ENCODE measurements at regions not wholly inside any gene's neighbourhood (a gene's known extent, or its start where the extent isn't known, plus 50 kb on each side); places are given as distances from the start of the nearest gene placed in this dataset.
"Not testable (repeated sequence)": the region's sequence is repeated elsewhere in the genome, so short reads cannot be mapped to it uniquely, and the experiment has no call there.

DNA sequence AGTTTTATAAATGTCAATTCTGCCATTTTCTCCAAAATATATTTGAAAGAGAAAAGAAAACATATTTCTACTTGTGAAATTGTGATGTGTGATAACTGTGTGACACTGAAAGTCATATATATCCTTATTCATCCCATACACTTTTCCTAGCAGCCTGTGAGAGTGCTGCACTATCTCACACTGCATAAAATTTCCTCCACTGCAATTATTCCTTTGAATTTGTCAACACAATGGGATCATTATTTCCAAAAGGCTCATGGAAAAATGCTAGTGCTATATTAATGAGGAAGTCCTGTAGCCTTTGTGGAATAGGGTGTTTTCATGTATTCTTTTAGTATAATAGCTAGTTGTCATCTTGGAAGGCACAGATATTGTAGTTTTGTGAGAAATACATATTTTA lies 504.1 kb downstream of the RPL10L start:
- no peak for DNase-seq

- DNase-seq, result no peak
Measured at GRCh38 chr14:46147024-46147423, 504.6 kb downstream of the RPL10L start.

GRCh38 chr14:46140445-46140844 lies 511.1 kb downstream of the RPL10L start:
- no peak for DNase-seq

DNA sequence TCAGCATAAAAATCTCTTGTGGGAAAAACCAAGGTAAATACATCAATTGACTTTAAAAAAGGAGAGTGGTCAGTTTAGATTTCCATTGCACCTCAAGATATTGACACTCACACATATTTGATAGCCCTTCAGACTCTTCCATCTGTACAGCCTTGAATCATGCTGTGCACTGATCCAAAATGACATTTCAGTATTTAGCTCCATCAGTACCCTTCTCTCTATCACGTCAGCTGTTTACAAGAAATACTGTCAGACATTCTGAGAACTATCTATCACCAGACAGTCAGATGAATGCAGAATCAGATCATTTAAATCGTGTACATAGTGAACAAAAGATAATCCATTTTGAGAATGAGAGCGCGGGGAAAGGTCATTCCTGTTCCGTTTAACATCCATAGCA lies 511.9 kb downstream of the RPL10L start:
- DNase-seq, result no peak

GRCh38 chr14:46137786-46138185 lies 513.8 kb downstream of the RPL10L start:
- DNase-seq, result no peak

- DNase-seq, result no peak
Measured at GRCh38 chr14:46136456-46136855, 515.1 kb downstream of the RPL10L start.

GRCh38 chr14:46108228-46108627 lies 543.4 kb downstream of the RPL10L start:
- no peak for DNase-seq

GRCh38 chr14:46100901-46101300 lies 550.7 kb downstream of the RPL10L start:
- not testable (repeated sequence) for DNase-seq

- DNase-seq, result no peak
Measured at GRCh38 chr14:46091819-46092218, 559.8 kb downstream of the RPL10L start.

- no peak for DNase-seq
Measured at GRCh38 chr14:46087604-46088003, 564.0 kb downstream of the RPL10L start.

GRCh38 chr14:46074061-46074460 lies 577.5 kb downstream of the RPL10L start:
- DNase-seq, result no peak

DNA sequence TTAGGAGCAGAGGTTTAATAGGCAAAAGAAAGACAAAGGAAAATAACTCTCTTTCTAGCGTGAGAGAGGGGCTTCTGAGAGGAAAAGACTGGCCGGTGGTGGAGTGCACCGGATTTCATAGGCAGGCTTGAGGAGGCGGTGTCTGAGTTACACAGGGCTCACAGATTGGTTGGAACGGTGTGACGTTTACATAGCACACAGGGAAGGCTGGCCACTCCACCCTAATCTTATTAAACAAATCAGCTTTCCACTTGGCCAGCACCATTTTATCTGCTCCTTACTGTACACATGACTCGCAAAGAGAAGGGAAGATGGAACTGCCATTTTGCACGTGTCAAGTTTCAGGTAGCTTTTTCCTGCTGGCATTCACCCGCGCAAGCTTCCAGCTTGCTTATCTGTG lies 587.7 kb downstream of the RPL10L start:
- DNase-seq, result no peak

DNA sequence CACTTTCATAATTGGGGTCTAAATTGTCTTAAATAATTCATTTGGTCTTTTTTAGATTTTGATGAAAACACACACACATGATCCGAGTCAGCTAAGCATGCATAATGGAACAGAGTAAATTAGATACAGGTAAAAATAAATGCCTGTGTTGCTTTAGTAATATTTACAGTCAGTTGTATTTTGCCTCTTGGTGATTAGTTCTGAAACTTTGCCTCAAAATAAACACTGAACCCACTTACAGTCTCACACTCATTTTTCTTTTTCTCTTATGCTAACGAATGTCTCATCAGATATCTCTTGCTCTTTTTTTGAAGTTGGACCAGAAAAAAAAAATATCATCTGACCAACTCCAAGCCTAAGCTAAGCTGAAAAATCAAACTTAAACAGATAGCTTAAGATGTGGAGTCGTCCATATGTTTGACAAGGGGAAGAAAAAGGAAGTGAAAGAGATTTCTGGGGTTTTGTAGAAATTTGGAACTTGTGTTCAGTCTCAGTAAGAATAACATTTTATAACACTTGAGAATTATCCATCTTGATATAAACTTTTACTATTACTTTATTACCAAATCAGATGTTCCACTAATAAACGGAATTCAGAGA lies 592.5 kb downstream of the RPL10L start:
- no peak for DNase-seq

GRCh38 chr14:46057799-46058198 lies 593.8 kb downstream of the RPL10L start:
- no peak for DNase-seq

DNA sequence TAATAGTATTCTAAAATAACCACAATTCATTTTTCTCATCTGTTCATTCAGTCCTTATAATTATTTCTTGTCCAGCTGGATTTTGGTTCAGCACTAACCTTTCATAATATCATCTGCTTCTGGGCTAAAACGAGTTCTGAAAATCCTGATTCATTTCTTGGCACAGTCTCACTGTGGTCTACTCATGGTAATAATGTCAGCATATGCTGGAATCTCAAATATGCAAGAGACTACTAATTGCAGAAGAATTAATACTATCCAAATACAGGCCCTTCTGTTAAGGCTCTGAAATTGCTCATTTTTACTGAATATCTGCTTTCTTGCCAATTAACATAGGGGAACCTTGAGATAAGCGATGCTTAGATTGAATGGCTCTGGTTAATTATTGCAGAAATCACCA lies 597.1 kb downstream of the RPL10L start:
- no peak for DNase-seq

- DNase-seq, result no peak
Measured at GRCh38 chr14:46053221-46053620, 598.4 kb downstream of the RPL10L start.

DNA sequence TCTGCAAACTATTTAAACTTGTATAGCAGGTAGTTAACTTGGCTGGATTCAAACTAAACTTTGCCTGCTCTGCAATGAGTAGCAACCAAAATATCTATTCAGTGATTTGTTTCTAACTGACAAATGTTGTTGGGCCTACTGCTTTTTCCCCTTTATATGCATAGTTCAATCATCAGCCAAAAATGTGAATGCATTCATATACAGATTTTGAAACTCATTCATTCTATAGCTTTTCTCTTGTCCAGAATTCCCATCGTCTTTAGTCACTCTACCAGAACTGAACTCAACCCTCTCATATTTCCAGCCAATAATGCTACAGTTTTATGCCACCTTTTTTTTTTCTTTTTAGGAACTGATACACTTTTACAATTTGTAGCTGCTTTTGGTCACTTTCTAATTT lies 599.8 kb downstream of the RPL10L start:
- DNase-seq, result no peak

- peak; percentile 83 for DNase-seq
Measured at GRCh38 chr14:46048127-46048526, 603.5 kb downstream of the RPL10L start.

GRCh38 chr14:46036099-46036498 lies 615.5 kb downstream of the RPL10L start:
- no peak for DNase-seq

GRCh38 chr14:46034305-46034704 lies 617.3 kb downstream of the RPL10L start:
- peak; percentile 3 for DNase-seq

DNA sequence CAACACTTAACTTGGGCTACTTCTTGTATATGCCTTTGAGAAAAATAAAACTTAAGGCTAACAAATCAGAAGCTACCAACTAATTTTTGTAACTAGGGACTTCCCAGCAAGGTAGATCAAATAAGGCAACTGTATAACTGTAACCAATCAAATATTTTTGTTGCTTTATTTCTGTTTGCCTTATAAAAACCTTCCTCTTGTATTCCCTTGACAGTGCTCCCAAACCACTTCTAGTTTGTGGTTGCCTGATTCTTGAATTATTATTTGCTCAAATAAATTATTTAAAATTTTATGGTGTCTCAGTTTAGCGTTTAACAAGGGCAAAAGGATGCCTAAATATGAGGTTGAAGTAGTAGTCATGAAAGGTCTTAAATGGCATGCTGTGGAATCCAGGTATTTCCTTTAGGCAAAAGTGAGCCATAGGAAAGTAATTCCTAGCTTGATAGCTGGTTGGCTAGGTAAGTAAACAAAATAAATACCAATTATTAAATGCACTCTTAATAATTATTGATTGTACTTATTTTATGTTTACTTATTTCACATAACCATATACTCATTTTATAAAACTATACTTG lies 632.6 kb downstream of the RPL10L start:
- DNase-seq, result no peak

DNA sequence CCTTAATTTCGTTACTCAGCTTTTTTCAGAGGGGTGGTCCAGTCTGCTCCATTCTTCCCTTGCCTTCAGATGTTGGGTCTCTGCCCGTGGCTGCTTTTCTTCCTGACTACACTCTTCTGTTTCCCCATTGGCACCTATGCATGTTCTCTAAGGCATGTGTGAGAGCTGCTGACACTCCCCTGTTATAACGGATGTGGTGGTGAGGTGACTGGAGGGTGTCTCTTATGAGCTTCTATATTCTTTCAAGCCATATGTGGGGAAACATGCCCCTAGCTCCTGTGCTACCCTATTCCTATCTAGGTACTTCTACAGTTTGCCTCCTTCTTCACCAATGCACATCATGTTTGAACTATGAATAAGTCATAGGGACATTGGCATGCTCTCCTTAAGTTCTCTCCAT lies 643.2 kb downstream of the RPL10L start:
- no peak for DNase-seq

DNA sequence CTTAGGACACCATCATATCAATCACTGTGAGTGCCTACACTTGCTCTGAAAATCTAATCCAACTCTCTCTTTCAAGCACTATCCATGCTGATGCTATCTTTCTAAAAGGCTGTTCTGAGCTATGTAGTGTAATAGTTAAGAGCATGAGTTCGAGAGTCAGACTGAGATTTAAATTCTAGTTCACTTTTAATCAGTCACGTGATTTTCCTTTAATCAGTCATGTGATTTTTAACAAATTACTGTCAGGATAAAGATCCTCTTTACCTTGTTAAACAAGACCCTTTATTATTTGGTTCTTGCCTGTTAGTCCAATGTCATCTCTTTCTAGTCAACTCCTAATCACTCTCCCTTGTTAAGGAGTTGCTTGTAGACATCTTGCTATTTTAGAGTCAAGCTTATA lies 653.0 kb downstream of the RPL10L start:
- no peak for DNase-seq

DNA sequence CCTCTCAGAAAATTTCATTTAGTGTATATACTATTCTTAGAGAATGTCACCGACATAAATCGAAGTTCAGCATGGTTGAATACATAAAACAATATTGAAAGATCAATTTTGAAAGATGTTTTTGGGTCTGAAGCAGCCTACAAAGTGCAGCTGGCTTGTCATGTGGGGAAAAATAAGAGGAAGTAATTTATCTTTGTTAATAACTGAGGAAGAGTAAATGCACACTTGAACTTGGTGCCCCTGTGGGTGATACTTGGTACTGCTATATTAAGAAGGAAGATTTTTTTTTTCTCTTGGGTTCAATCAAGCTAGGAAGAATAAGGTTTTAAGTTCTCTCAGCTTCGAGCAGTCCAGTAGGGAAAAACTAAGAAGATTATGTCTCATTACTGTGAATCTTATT lies 661.3 kb downstream of the RPL10L start:
- peak; percentile 27 for DNase-seq

DNA sequence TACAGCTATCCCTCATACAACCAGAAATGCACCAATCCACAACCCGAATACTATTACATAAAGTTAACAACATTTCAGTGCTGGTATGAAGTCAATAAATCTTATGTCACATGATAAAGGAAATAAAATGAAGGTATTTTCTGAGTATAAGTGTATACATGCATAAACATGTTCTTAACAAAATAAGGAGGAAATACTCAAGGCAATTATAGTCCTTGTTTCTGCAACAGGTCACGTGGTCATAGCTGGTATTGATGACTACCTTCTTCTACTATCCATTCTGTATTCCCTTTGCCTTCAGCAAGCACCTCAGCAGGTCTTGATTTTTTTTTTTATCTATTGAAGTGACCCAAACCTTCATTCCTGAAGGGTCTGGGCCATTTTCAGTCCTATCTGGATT lies 675.6 kb downstream of the RPL10L start:
- no peak for DNase-seq
